Neuronal stem cell (in vitro differentiated cells): ENCODE measurements at regions not wholly inside any gene's neighbourhood (a gene's known extent, or its start where the extent isn't known, plus 50 kb on each side); places are given as distances from the start of the nearest gene placed in this dataset.

Experiments used
- DNase-seq: peaks from one replicate; pipeline ENCODE4 v3.0.0-alpha.2; 2013; ENCODE audit warnings: low spot score
- H2AFZ ChIP-seq: one replicate; pipeline ENCODE4 v1.6.1; 2013; ENCODE audit warnings: mild to moderate bottlenecking, low read length, inconsistent platforms
- H2AK5ac ChIP-seq: 2 replicates; pipeline ENCODE4 v1.6.1; 2013; ENCODE audit warnings: low read depth, mild to moderate bottlenecking, inconsistent platforms, low read length, moderate library complexity, mixed read lengths
- H2BK120ac ChIP-seq: 2 replicates; pipeline ENCODE4 v1.6.1; 2013; ENCODE audit warnings: low read depth, mild to moderate bottlenecking, inconsistent platforms, low read length, moderate library complexity, mixed read lengths
- H2BK12ac ChIP-seq: one replicate; pipeline ENCODE4 v1.6.1; 2013; ENCODE audit warnings: low read length, inconsistent platforms
- H2BK15ac ChIP-seq: 2 replicates; pipeline ENCODE4 v1.6.1; 2013; ENCODE audit warnings: mild to moderate bottlenecking, low read length, inconsistent platforms, mixed read lengths
- H2BK5ac ChIP-seq: one replicate; pipeline ENCODE4 v1.6.1; 2013; ENCODE audit warnings: inconsistent platforms, mild to moderate bottlenecking, low read length, moderate library complexity
- H3K14ac ChIP-seq: one replicate; pipeline ENCODE4 v1.6.1; 2013; ENCODE audit warnings: low read length, inconsistent platforms
- H3K18ac ChIP-seq: 2 replicates; pipeline ENCODE4 v1.6.1; 2013; ENCODE audit warnings: low read length, inconsistent platforms
- H3K23ac ChIP-seq: 2 replicates; pipeline ENCODE4 v1.6.1; 2013; ENCODE audit warnings: low read depth, mild to moderate bottlenecking, mixed read lengths, low read length, inconsistent platforms; ENCODE audit not compliant: poor library complexity
- H3K27ac ChIP-seq: replicated peaks from 3 replicates; pipeline ENCODE4 v1.5.1; 2013; ENCODE audit warnings: low read length, inconsistent platforms
- H3K27me3 ChIP-seq, 3 experiments: 2 replicates each; pipeline ENCODE4 v1.6.1; 2013; ENCODE audit warnings: low read length in 3 of 3, mild to moderate bottlenecking in 2 of 3, inconsistent platforms in 1 of 3, low read depth in 1 of 3, mixed read lengths in 1 of 3, moderate library complexity in 1 of 3; ENCODE audit not compliant: control insufficient read depth in 3 of 3, insufficient read depth in 3 of 3
- H3K36me3 ChIP-seq, 2 donors: replicated peaks in 1 of 2; 2 replicates each; pipeline ENCODE4 v1.6.1; 2013; ENCODE audit warnings: low read length in 2 of 2; ENCODE audit not compliant: control insufficient read depth in 2 of 2, insufficient read depth in 2 of 2
- H3K4ac ChIP-seq: 2 replicates; pipeline ENCODE4 v1.6.1; 2013; ENCODE audit warnings: inconsistent platforms, mild to moderate bottlenecking, low read length, moderate library complexity
- H3K4me1 ChIP-seq, 2 donors: 1 replicate in 1 of 2; 2 replicates in 1 of 2; pipeline ENCODE4 v1.6.1; 2013; ENCODE audit warnings: low read length in 2 of 2, low read depth in 1 of 2; ENCODE audit not compliant: control insufficient read depth in 2 of 2, insufficient read depth in 1 of 2
- H3K4me2 ChIP-seq: one replicate; pipeline ENCODE4 v1.6.1; 2013; ENCODE audit warnings: mild to moderate bottlenecking, low read length, inconsistent platforms; ENCODE audit not compliant: insufficient read depth, poor library complexity, severe bottlenecking
- H3K4me3 ChIP-seq, 2 donors: 2 replicates each; pipeline ENCODE4 v1.5.1; 2013; ENCODE audit warnings: low read length in 2 of 2, mild to moderate bottlenecking in 2 of 2, inconsistent platforms in 1 of 2, moderate library complexity in 1 of 2
- H3K79me1 ChIP-seq: one replicate; pipeline ENCODE4 v1.6.1; 2013; ENCODE audit warnings: low read depth, mild to moderate bottlenecking, inconsistent platforms, low read length, moderate library complexity
- H3K9ac ChIP-seq: one replicate; pipeline ENCODE4 v1.6.1; 2013; ENCODE audit warnings: mild to moderate bottlenecking, low read depth, low read length, inconsistent platforms; ENCODE audit not compliant: poor library complexity
- H3K9me3 ChIP-seq, 2 donors: replicated peaks in 1 of 2; 2 replicates each; pipeline versions ENCODE3 to v1.6.1; 2013; ENCODE audit warnings: low read length in 2 of 2, mild to moderate bottlenecking in 2 of 2, inconsistent platforms in 1 of 2, low read depth in 1 of 2, mixed read lengths in 1 of 2, moderate library complexity in 1 of 2; ENCODE audit not compliant: control insufficient read depth in 2 of 2, insufficient read depth in 1 of 2
- H4K8ac ChIP-seq: one replicate; pipeline ENCODE4 v1.6.1; 2013; ENCODE audit warnings: low read depth, mild to moderate bottlenecking, inconsistent platforms, low read length, moderate library complexity
- H4K91ac ChIP-seq: one replicate; pipeline ENCODE4 v1.6.1; 2013; ENCODE audit warnings: low read length, low read depth, mild to moderate bottlenecking, inconsistent platforms; ENCODE audit not compliant: poor library complexity
- whole genome bisulfite sequencing, 2 donors: extraction: QIAGEN DNeasy Blood & Tissue Kit; methylation state at CpG; one replicate each; pipeline ENCODE4 v1.1.7; 2013; ENCODE audit warnings: missing lambda C conversion rate in 2 of 2, mixed read lengths in 1 of 2; ENCODE audit not compliant: insufficient read length in 2 of 2, insufficient replicate concordance in 1 of 2; ENCODE audit errors: extremely low coverage in 2 of 2; 5-methylcytosine and 5-hydroxymethylcytosine counted together

GRCh38 chr2:150812066-150812465 is 324.6 kb upstream of the RND3 start:
- H4K91ac ChIP-seq = no peak overlapping the region
- no peaks in the 10 kb centered on the region for H3K27me3 ChIP-seq
- H3K27ac ChIP-seq = no peak overlapping the region
- no peak overlapping the region for H3K9ac ChIP-seq
- no CpG with 5 or more reads among the region's 3 CpGs for WGBS, 2 donors
- no peak overlapping the region for H2AK5ac ChIP-seq
- no peaks in the 10 kb centered on the region for H3K9me3 ChIP-seq
- no peak overlapping the region for H3K4ac ChIP-seq
- H3K36me3 ChIP-seq = no peaks in the 10 kb centered on the region
- no peak overlapping the region for H2BK12ac ChIP-seq
- no peak overlapping the region for H3K4me3 ChIP-seq
- no peak overlapping the region for H4K8ac ChIP-seq
- H3K4me1 ChIP-seq = no peaks in the 10 kb centered on the region
- H2BK15ac ChIP-seq = no peak overlapping the region
- H3K4me2 ChIP-seq = no peak overlapping the region
- no peak overlapping the region for H3K18ac ChIP-seq
- H2AFZ ChIP-seq = no peak overlapping the region
- no peak for DNase-seq
- no peaks in the 10 kb centered on the region for H3K79me1 ChIP-seq
- H3K23ac ChIP-seq = no peak overlapping the region
- H2BK5ac ChIP-seq = no peak overlapping the region
- no peak overlapping the region for H2BK120ac ChIP-seq
- no peak overlapping the region for H3K14ac ChIP-seq

- H3K18ac ChIP-seq = no peak overlapping the region
- H3K9me3 ChIP-seq = no peaks in the 10 kb centered on the region
- no peak overlapping the region for H4K8ac ChIP-seq
- H2BK120ac ChIP-seq = no peak overlapping the region
- H2BK15ac ChIP-seq = no peak overlapping the region
- no peak overlapping the region for H2BK12ac ChIP-seq
- H3K36me3 ChIP-seq = no peaks in the 10 kb centered on the region
- H2AFZ ChIP-seq = no peak overlapping the region
- no peak overlapping the region for H3K9ac ChIP-seq
- no peaks in the 10 kb centered on the region for H3K79me1 ChIP-seq
- no peak overlapping the region for H3K4me2 ChIP-seq
- no peak overlapping the region for H3K4me3 ChIP-seq
- H3K4me1 ChIP-seq = no peaks in the 10 kb centered on the region
- H2AK5ac ChIP-seq = no peak overlapping the region
- H3K27me3 ChIP-seq = no peaks in the 10 kb centered on the region
- H3K14ac ChIP-seq = no peak overlapping the region
- H3K27ac ChIP-seq = no peak overlapping the region
- DNase-seq = no peak
- H2BK5ac ChIP-seq = no peak overlapping the region
- no peak overlapping the region for H3K23ac ChIP-seq
- no peak overlapping the region for H4K91ac ChIP-seq
- H3K4ac ChIP-seq = no peak overlapping the region
- no CpG with 5 or more reads among the region's 5 CpGs for WGBS, 2 donors
These were observed 323.9 kb upstream of the RND3 start for GRCh38 chr2:150811259-150811855.

DNA sequence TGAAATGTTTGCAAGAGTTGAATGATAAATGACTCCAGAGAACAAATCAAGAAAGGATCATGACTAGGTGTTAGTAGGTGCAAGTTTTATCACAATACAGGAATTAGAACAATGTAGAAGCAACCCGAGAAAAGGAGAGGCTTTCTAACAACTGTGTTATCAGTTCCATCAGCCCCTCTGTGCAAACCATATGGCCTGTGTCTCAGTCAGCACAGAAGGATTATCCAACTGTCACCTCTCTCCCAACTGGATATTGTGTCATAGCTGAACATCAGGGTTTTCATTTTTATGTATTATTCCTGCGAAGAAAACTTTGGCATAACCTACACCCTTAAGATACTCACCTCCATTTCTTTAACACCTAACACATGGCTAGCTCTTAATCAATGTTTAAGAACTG is 321.6 kb upstream of the RND3 start:
- no peaks in the 10 kb centered on the region for H3K36me3 ChIP-seq
- no peaks in the 10 kb centered on the region for H3K27me3 ChIP-seq
- H2AFZ ChIP-seq = no peak overlapping the region
- DNase-seq = no peak
- no peak overlapping the region for H2BK5ac ChIP-seq
- no peak overlapping the region for H4K8ac ChIP-seq
- H3K27ac ChIP-seq = no peak overlapping the region
- H3K14ac ChIP-seq = no peak overlapping the region
- H3K4me1 ChIP-seq = no peaks in the 10 kb centered on the region
- no peaks in the 10 kb centered on the region for H3K79me1 ChIP-seq
- no peak overlapping the region for H3K23ac ChIP-seq
- peaks cover 0 to under 1% of the 10 kb centered on the region in 2 donors for H3K9me3 ChIP-seq
- no peak overlapping the region for H2BK15ac ChIP-seq
- H2BK120ac ChIP-seq = no peak overlapping the region
- H2BK12ac ChIP-seq = no peak overlapping the region
- WGBS, 2 donors = no CpG with 5 or more reads among the region's 2 CpGs
- H3K4me2 ChIP-seq = no peak overlapping the region
- no peak overlapping the region for H2AK5ac ChIP-seq
- no peak overlapping the region for H3K9ac ChIP-seq
- H4K91ac ChIP-seq = no peak overlapping the region
- no peak overlapping the region for H3K4ac ChIP-seq
- H3K18ac ChIP-seq = no peak overlapping the region
- no peak overlapping the region for H3K4me3 ChIP-seq

DNA sequence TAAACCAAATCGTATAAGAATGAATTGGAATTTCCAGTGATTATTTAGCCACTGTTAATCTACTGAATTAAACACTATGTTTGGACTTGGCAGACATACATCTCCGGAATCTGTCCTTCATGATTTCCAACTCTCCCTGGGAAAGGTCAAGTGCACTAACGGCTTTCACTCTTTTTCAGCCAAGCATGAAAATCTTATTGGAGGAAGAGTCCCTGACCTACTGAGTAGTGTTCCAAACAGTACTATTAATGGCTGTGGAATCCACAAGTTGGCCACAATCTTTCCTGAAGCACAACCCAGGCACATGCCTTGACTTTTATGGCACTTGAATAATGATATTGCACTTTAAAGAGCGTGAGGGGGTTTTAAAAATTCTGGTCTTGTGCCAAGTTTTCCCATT is 318.9 kb upstream of the RND3 start:
- H2AK5ac ChIP-seq = no peak overlapping the region
- H3K9ac ChIP-seq = no peak overlapping the region
- H3K23ac ChIP-seq = no peak overlapping the region
- no peak for DNase-seq
- H4K8ac ChIP-seq = no peak overlapping the region
- H2BK15ac ChIP-seq = no peak overlapping the region
- no peak overlapping the region for H2BK12ac ChIP-seq
- no peak overlapping the region for H3K18ac ChIP-seq
- no peak overlapping the region for H3K4me2 ChIP-seq
- no peak overlapping the region for H2BK5ac ChIP-seq
- no peaks in the 10 kb centered on the region for H3K79me1 ChIP-seq
- no peak overlapping the region for H3K4ac ChIP-seq
- H2AFZ ChIP-seq = no peak overlapping the region
- H3K27ac ChIP-seq = no peak overlapping the region
- no peak overlapping the region for H3K14ac ChIP-seq
- H3K4me1 ChIP-seq = no peaks in the 10 kb centered on the region
- no peak overlapping the region for H2BK120ac ChIP-seq
- H4K91ac ChIP-seq = no peak overlapping the region
- peaks cover 0 to 9% of the 10 kb centered on the region in 2 donors for H3K9me3 ChIP-seq
- no CpG with 5 or more reads among the region's 4 CpGs for WGBS, 2 donors
- H3K27me3 ChIP-seq = no peaks in the 10 kb centered on the region
- no peaks in the 10 kb centered on the region for H3K36me3 ChIP-seq
- H3K4me3 ChIP-seq = no peak overlapping the region
